SK-N-SH treated with all-trans-retinoic acid at 6 μM for 48 hours (cell line): ENCODE measurements at regions not wholly inside any gene's neighbourhood (a gene's known extent, or its start where the extent isn't known, plus 50 kb on each side); places are given as distances from the start of the nearest gene placed in this dataset.

ENCODE experiments used
- ESRRG ChIP-seq: fragments of 250-450 bp; sonication (Bioruptor Pico); IDR thresholded peaks from 2 replicates; pipeline ENCODE4 v1.6.1; 2021; ENCODE audit warnings: mild to moderate bottlenecking
- POU6F1 ChIP-seq: fragments of 250-450 bp; sonication (Bioruptor Pico); IDR thresholded peaks from 2 replicates; pipeline ENCODE4 v1.8.0; 2021; ENCODE audit warnings: low read depth, mild to moderate bottlenecking, moderate library complexity, borderline replicate concordance
- TF ChIP-seq, protein P1 (sequence below): fragments of 250-450 bp; sonication (Bioruptor Pico); IDR thresholded peaks from 2 replicates; pipeline ENCODE4 v1.5.1; 2020; ENCODE audit warnings: low read depth, mild to moderate bottlenecking, moderate library complexity

DNA sequence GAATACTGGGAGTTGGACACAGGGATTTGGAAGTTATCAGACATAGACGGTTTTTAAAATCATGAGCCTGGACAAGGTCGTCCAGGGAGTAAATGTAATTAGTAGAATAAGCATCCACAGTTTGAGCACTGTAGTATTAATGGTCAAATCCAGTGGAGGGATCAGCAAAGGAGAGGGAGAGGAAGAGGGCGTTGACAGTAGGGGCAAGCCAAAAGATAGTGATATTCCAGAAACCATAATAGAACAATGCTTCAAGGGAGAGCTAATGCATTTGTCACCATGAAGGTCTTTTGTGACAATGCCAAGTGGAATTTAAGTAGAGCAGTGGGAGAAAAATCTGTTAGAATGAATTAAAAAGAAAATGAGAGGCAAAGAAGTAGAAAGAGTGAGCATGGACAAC, 68.9 kb upstream of the SLC5A12 start:
- TF ChIP-seq POU6F1 (CRISPR knock-in tag): no peak
- no peak for TF ChIP-seq ESRRG (CRISPR knock-in tag)
- TF ChIP-seq, protein P1, sequence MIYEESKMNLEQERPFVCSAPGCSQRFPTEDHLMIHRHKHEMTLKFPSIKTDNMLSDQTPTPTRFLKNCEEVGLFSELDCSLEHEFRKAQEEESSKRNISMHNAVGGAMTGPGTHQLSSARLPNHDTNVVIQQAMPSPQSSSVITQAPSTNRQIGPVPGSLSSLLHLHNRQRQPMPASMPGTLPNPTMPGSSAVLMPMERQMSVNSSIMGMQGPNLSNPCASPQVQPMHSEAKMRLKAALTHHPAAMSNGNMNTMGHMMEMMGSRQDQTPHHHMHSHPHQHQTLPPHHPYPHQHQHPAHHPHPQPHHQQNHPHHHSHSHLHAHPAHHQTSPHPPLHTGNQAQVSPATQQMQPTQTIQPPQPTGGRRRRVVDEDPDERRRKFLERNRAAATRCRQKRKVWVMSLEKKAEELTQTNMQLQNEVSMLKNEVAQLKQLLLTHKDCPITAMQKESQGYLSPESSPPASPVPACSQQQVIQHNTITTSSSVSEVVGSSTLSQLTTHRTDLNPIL (CRISPR knock-in tag): no peak
